BE2C (cell line): ENCODE measurements at regions not wholly inside any gene's neighbourhood (a gene's known extent, or its start where the extent isn't known, plus 50 kb on each side); places are given as distances from the start of the nearest gene placed in this dataset.

Experiments used
- DNase-seq: peaks from one replicate; pipeline ENCODE4 v3.0.0-alpha.2; 2020
- H3K27me3 ChIP-seq: fragments of 250-450 bp; sonication (Bioruptor Pico); 2 replicates; pipeline ENCODE4 v1.5.1; 2020; ENCODE audit warnings: mild to moderate bottlenecking
- H3K36me3 ChIP-seq: fragments of 250-450 bp; sonication (Bioruptor Pico); 2 replicates; pipeline ENCODE4 v1.5.1; 2020; ENCODE audit warnings: mild to moderate bottlenecking
- H3K4me1 ChIP-seq: fragments of 250-450 bp; sonication (Bioruptor Pico); 2 replicates; pipeline ENCODE4 v1.5.1; 2020
- H3K4me3 ChIP-seq: 2 replicates; pipeline ENCODE4 v1.5.1; 2011; ENCODE audit warnings: low read depth, low read length
- H3K9me3 ChIP-seq: fragments of 250-450 bp; sonication (Bioruptor Pico); 2 replicates; pipeline ENCODE4 v1.5.1; 2020
- TF ChIP-seq, protein P1 (sequence below): IDR thresholded peaks from 2 replicates; pipeline ENCODE4 v1.5.1; 2012; ENCODE audit warnings: mild to moderate bottlenecking, low read depth, low read length

DNA sequence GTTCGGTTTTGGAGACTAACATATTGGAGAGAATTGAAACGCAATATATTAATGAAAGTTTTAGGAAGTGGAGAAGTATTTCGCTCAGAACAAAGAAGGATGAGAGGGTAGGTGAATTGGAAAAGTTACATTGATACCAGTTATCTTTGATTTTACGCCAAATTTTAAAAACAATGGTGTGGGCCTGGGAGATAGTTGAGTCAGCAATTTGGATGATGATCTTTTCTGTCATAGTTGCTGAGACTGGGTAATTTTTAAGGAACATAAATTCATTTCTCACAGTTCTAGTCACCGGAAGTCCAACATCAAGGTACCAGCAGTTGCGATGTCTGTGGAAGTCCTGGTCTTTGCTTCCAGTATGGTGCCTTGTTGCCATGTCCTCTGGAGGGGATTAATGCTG is 644.8 kb upstream of the LCORL start:
- no peak for DNase-seq

GRCh38 chr4:18664171-18664570 is 642.6 kb upstream of the LCORL start:
- no peaks in the 10 kb centered on the region for H3K27me3 ChIP-seq
- H3K4me3 ChIP-seq = no peak overlapping the region
- H3K36me3 ChIP-seq = no peaks in the 10 kb centered on the region
- no peak for DNase-seq
- TF ChIP-seq, protein P1, sequence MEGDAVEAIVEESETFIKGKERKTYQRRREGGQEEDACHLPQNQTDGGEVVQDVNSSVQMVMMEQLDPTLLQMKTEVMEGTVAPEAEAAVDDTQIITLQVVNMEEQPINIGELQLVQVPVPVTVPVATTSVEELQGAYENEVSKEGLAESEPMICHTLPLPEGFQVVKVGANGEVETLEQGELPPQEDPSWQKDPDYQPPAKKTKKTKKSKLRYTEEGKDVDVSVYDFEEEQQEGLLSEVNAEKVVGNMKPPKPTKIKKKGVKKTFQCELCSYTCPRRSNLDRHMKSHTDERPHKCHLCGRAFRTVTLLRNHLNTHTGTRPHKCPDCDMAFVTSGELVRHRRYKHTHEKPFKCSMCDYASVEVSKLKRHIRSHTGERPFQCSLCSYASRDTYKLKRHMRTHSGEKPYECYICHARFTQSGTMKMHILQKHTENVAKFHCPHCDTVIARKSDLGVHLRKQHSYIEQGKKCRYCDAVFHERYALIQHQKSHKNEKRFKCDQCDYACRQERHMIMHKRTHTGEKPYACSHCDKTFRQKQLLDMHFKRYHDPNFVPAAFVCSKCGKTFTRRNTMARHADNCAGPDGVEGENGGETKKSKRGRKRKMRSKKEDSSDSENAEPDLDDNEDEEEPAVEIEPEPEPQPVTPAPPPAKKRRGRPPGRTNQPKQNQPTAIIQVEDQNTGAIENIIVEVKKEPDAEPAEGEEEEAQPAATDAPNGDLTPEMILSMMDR = no peak
- no peaks in the 10 kb centered on the region for H3K9me3 ChIP-seq
- H3K4me1 ChIP-seq = no peaks in the 10 kb centered on the region

More for the DNA sequence above, 644.8 kb upstream of the LCORL start:
- H3K9me3 ChIP-seq = no peaks in the 10 kb centered on the region
- TF ChIP-seq, protein P1 = no peak
- H3K4me1 ChIP-seq = no peaks in the 10 kb centered on the region
- H3K36me3 ChIP-seq = no peaks in the 10 kb centered on the region
- no peak overlapping the region for H3K4me3 ChIP-seq
- H3K27me3 ChIP-seq = no peaks in the 10 kb centered on the region

- Histone ChIP-seq H3K9me3 (no peaks in the 10 kb centered on the region), H3K27me3 (no peaks in the 10 kb centered on the region), H3K36me3 (no peaks in the 10 kb centered on the region), H3K4me1 (no peaks in the 10 kb centered on the region), H3K4me3 (no peak overlapping the region)
- TF ChIP-seq, protein P1 = no peak
- DNase-seq = no peak
These were observed 623.8 kb upstream of the LCORL start for GRCh38 chr4:18645351-18645750.

GRCh38 chr4:18641334-18641733 is 619.8 kb upstream of the LCORL start:
- TF ChIP-seq, protein P1 = no peak
- no peaks in the 10 kb centered on the region for H3K36me3 ChIP-seq
- no peaks in the 10 kb centered on the region for H3K4me1 ChIP-seq
- H3K4me3 ChIP-seq = no peak overlapping the region
- no peak for DNase-seq
- H3K9me3 ChIP-seq = no peaks in the 10 kb centered on the region
- no peaks in the 10 kb centered on the region for H3K27me3 ChIP-seq

DNA sequence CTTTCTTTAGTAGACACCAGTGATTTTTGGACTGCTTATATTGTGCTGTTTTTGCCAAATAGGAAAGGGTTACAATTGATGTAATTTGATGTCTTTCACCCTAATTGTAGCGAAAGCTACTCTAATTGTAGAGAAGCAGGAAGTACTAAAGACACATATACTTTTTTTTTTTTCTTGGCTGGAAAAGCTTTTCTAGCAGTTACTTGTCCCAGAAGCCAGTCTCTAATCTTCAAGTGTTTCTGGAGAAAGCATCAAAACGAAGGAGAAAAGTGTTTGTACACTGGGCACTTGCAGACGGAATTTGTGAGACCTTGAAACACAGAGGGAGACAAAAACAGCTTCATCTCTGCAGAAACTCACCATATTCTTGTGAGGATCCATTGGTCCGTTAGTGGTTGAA is 616.5 kb upstream of the LCORL start:
- H3K4me1 ChIP-seq = no peaks in the 10 kb centered on the region
- H3K36me3 ChIP-seq = no peaks in the 10 kb centered on the region
- no peak overlapping the region for H3K4me3 ChIP-seq
- no peaks in the 10 kb centered on the region for H3K27me3 ChIP-seq
- TF ChIP-seq, protein P1 = no peak
- H3K9me3 ChIP-seq = no peaks in the 10 kb centered on the region
- no peak for DNase-seq

DNA sequence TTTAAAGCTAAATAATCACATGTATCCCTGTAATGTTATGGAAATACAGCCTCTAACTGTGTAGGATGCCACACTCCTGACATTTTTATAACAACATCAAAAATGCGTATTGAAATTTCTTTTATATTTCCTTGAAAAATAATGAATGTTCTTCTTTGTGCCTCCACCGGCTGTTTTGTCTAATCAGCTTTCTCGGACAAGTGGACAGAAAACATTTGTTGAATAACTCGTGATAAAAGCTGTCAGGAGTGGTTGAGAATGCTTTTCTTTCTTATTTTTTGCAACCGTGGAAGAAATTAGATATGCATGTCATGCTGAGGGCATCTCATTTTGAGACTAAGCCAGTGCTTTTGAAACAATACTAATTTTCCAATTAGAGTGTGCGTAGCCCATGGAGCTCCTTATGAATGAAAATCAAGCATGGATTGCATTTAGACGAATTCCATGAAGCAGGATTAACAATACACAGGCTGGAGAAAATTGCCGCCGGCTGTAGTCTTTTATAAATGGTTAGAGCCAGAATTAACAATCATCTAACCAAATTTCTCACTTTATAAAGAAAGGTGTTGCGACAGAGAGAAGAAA is 614.5 kb upstream of the LCORL start:
- H3K4me1 ChIP-seq = no peaks in the 10 kb centered on the region
- no peak for DNase-seq
- no peaks in the 10 kb centered on the region for H3K9me3 ChIP-seq
- no peaks in the 10 kb centered on the region for H3K36me3 ChIP-seq
- TF ChIP-seq, protein P1 = no peak
- H3K27me3 ChIP-seq = no peaks in the 10 kb centered on the region
- no peak overlapping the region for H3K4me3 ChIP-seq
